DMS53 treated with DMSO at 0.1 percent for 48 hours (cell line): ENCODE measurements at regions not wholly inside any gene's neighbourhood (a gene's known extent, or its start where the extent isn't known, plus 50 kb on each side); places are given as distances from the start of the nearest gene placed in this dataset.

Experiments
- DNase-seq: peaks from one replicate; lab custom pipeline; 2025; ENCODE audit not compliant: unreplicated experiment; lab: John Stamatoyannopoulos, UW

DNA sequence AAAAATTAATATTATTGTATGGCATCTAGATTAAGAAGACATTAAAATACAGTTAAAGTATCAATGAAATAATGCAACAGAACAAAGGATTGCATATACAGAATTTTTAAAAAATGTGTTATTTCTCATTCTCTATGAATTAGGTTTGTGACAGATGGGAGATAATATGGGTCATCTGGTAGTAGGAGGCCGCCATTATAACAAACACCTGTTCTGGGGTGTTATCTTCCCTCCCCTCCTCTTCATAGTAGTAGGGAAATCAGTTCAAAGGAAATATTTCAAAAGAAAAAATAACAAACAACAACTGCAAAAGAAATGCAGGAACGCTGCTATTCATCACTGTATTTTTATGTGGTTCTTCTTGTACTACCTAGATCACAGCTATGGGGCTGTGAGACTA is 187.0 kb upstream of the ATP2B1 start:
- DNase-seq: no peak

DNA sequence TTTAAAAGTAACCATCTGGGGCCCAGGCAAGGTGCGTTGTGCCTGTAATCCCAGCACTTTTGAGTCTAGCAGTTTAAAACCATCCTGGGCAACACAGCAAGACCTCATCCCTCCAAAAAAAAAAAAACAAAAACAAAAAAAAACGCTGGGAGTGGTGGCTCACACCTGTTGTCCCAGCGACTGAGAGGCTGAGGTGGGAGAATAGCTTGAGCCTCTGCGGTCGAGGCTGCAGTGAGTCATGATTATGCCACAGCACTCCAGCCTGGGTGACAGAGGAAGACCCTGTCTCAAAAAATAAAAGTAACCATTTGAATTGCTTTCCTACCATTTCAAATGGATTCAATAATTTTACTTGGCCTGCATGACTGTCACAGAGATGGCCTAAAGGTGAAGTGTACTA is 186.5 kb upstream of the ATP2B1 start:
- no peak for DNase-seq

DNA sequence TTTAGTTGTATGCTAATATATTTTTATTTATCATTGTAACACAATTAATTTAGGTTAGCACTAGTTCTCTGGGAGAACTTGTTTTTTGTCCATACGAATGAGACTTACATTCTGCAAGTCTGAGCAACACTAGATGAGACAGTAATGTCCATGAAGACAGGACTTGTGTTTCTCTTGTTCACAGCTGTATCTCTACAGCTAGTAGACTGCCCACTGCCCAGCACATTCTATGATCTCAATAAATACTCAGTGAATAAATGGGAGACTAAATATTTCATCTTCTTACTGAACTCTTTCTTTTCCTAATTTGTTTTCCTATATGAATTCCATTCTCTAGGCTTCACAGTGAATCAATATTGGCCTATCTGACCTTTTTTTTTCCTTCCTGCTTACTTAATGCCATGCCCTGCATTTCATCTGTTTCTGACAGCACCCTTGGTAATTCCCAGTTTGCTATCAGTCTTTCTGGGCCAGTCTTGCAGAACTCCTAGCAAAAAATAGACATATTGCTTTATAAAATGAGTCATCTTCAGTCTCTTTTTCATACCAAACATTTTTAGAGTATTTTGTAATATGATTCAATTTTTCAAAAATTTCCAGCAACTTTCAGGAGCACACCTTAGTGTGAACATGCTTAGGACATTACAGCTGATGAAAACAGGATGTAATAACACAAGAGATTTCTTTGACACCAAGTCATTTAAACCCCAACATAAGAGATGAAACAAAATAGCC is 185.5 kb upstream of the ATP2B1 start:
- DNase-seq: no peak

DNA sequence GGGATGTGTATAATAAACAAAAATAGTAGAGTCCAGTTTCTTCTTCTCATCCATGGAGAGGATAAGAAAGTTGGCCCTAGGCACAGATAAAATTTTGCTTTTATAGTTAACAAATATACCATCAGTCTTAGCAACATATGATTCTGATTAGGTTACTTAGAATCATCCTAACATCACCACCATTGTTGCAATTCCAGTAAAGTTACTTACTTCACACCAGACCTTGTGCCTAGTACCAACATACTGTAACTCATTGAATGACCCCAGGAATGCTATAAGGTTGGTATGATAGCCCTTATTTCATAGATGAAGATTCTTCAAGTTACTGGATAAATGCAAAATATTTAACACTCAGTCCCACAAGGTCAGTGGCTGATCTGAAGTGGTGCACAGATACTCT is 183.8 kb upstream of the ATP2B1 start:
- no peak for DNase-seq

DNA sequence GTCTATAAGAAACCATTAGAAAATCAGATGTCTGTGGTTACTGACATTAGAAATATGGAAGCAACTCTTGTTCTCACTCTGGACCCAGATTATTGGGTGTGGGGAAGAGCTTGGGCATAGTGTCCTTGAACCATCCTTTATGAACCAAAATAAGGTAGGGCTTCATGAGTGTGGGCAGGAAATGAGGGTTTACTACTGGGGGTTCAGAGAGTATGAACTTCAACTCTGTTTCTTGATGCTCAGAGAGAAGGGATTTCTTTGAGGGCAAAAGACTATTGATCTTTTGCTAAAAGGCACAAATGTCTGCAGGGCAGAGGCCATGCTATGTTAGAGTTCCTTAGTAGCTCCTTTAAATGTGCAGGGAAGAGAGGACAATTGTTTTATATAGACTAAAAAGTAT is 183.3 kb upstream of the ATP2B1 start:
- DNase-seq: no peak

DNA sequence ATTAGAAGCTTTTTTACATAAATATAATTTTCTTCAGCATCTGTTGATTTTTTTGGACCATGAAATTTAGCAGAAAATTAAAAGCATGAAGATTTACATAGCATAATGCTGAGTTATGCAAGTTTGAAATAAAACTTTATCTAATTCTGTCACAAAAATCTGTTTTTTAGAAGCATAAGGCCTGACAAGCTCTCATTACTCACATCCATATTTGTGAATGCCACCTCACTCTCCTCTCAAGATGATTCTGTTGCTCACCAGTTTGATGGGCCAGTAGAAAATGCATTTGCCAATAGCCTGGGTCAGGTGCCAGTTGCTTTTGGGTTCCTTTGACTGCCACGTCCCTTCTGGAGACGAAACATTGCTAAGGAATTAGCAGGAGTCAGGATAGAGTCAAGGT is 181.5 kb upstream of the ATP2B1 start:
- no peak for DNase-seq

DNA sequence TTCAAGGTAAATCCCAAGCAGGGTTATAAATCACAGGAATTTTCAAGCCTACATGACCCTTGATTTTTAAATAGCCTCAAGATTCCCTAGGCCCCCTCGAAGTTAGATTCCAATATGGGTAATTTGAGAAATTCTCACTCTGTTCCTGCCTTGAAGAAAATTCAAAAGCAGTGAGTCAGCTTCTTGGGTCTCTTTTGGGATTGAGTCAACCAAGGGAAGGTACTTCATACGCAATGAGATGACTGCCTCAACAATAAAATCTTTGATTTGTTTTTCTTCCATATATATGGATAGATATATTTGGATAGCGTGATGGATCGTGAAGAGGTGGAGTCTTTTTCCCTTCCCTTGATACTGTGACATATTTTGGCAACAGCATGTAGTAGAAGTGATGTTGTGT is 180.4 kb upstream of the ATP2B1 start:
- no peak for DNase-seq

DNA sequence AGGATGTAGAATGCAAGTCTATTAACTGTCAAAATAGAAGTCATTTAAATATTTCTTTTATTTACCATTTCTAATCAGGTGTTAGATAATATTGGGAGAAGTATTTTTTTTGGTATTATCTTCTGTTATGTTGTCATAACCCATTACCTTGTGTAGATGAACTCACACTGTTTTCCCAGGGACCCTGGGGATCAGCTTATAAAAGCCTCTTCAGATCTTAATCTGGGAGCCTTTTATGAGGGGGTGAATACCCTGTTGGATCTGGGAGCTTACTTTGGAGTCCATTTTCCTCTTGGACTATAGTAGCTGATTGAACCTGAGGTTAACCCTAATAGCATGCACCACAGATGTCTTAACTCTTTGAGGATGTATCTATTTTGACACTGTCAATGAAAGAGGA is 176.3 kb upstream of the ATP2B1 start:
- DNase-seq: no peak

DNA sequence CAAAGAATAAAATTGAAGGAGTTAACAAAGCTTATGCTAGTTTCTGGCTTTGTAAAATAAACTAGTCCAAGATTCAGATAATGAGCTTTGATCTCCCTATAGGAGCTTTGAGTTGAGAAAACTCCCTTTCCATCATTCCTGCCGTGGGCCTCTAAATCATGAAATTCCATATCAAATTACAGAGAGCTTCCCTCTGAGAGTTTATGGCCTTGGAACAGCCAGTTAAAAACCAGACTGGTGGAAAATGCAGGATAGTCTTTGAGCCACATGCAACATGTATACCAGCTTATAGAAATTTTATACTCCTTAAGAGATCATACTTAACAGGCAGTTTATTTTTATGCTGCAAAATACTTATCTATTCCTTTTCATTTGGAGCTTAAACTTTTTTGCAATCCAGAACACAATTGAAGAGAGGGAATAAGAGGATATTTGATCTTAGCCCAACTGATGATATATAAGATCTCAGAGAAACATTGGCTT is 175.8 kb upstream of the ATP2B1 start:
- no peak for DNase-seq

DNA sequence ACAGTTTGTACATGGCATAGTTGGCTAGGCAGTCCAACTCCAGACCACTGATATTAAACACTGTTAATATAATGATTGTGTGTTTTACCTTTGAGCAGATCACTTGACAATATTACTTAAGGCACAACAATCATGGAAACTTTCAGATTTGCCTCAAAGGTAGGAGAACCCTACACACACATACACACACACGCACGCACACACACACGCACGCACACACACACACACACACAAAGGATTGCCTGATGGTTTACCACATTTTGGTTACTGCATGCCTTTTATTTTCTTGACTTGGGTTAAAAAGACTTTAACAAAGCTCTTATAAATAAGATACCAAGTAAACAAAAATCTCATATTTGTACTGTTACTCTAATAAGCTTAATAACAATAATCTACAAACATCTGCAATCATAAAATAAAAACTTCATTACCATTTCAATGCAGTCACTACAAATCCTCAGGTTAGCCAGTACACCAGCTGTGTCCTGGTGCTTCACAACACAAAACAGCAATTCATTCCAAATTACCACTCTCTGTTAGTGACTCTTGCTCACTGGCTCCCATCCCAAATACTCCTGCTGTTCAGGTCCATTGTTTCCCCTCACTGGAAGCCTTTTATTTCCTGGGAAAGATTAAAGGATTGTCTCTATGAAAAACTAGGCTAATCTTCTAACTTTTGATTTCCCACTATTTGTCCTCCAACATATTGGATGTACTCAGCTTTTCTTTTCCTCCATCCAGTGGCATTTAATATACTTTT is 175.2 kb upstream of the ATP2B1 start:
- DNase-seq: no peak

DNA sequence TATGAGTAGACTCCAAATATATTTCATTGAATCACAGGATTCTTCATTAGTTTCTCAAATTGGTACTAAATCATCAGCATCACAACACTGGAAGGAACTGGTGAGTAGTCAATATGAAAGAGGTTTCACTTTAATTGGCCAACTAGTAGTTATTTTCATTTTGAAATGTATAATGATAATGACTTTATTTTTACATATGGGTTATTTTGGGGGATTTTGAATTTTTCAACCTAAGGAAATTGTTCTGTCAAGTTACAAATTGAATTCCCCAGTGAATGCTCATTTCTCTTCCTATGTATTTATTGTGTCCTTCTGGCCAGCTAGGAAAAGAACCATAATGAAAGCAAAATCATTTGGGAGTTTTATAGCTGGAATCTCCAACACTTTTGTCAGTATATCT is 174.2 kb upstream of the ATP2B1 start:
- DNase-seq: no peak

DNA sequence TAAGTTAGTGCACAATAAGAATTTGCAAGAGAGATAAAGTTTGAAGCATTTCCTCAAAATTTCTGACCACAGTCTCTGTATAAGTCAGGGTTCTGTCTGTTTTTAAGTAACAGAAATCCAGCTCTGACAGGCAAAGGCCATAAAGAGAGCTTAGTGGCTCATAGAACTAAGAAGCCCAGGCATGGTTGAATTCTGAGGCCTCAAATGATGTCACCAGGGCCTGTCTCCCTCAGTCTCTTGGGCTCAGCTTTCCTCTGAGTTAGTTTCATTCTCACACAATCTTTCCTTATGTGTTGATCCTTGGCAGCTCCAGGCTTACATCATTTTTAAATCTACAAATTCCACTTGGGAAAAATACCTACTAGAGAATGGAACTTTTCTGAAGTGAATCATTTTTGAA is 173.4 kb upstream of the ATP2B1 start:
- no peak for DNase-seq

DNA sequence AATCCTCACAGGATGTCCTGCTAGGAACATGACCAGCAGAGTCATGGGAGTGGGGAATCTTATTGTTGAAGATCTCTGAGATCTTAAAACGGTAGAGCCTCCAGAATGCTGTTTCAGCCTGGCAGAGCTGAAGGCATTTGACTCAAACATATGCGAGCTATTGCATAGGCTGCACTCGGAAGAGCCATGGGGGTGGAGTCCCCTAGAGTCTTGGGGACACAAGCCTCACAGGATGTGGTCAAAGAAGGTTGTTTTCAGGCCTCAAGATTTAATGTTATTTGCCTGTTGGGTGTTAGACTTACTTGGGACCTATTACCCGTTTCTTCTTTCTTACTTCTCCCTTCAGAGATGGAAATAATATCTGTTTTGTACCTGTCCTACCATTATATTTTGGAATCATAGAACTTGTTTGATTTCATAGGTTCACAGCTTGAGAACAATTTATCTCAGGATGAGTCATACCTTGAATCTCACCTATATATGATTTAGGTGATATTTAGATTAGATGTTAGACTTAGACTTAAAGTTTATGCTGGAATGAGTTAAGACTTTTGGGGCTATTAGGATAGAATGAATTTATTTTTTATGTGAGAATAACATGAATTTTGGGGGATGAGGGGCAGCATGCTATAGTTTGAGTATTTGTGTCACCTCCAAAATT is 172.2 kb upstream of the ATP2B1 start:
- no peak for DNase-seq

DNA sequence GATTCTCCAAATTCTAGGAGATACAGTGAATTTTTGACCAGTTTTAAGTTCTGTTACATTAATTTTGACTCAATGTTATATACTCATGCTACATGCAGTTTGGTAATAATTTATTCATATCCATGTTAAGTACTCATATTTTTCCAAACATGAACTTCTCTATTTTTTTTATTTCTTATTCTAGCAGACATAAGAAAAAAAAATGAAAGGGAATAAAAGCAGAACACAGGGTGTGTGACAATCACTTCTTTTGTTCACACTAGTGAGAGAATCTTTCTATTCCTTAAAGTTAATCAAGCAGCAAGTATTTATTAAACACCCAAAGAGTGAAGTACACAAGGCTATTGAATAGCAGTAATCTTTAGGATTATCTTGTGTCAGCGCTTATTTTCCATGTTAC is 171.1 kb upstream of the ATP2B1 start:
- no peak for DNase-seq

DNA sequence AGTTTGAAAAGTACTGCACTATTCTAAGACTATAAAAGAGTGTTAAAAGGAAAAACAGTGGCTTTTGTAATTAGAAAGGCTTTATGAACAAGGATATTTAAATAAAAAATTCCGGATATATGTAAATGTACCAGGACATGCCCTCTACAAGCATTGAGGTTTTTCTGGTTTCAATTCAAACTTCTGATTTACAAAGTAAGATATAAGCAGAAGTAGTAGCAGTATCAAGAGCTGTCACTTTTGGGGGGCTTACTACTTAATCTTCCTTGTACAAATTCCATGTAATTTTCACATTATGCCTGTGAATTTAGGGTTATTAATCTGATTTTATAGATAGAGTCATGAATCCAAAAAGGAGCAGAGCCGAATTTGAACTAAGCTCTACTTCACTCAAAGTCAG is 170.3 kb upstream of the ATP2B1 start:
- no peak for DNase-seq

DNA sequence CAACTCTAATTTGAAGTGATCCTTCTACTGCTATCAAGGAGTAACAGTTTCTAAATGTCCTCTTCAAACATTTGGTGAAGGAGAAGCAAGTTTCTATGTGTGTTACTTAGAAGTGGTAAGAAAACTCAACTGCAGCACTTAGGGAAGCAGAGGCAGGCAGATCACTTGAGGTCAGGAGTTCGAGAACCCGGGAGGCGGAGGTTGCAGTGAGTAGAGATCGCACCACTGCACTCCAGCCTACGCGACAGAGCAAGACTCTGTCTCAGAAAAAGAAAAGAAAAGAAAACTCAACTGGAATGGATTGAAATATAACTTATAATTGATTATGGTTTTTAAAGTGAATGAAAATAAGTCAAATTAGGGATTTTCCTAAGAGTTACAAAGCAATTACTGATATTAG is 169.7 kb upstream of the ATP2B1 start:
- no peak for DNase-seq

DNA sequence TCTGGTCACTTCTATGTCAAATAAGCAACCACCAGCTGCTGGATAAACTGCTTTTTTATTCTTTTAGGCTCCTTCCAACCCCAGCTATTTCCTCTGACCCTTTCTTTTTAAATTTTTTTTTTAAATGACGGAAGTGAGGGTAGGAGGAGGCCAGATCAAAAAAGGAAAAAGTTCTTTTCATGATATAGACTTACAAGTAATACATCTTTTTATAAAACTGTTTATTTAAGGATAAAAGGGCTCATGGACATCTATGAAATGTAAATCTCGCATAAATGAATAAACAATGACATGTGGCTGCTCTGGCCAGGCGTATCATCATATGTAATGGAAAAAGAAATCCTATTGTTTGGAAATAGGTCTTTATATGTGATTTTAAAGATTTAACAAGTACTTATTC is 169.0 kb upstream of the ATP2B1 start:
- DNase-seq: no peak

DNA sequence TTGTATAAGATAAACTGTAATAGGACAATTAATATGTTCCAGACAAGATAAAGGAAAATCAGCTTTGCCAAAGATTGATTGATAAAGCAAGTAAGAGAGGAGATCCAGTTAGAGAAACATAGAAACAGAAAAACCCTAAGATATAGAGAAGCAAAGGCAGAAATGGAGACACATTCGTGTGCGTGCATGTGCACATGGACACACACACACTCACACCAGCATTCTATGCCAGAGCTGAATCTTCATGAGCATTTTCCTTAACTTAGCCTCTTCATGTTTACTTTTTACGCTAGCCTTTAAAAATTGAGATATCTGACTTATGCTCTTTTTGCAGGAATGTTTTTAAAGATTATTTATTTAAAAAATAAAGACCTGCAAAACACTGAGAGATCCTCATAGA is 168.5 kb upstream of the ATP2B1 start:
- DNase-seq: no peak

DNA sequence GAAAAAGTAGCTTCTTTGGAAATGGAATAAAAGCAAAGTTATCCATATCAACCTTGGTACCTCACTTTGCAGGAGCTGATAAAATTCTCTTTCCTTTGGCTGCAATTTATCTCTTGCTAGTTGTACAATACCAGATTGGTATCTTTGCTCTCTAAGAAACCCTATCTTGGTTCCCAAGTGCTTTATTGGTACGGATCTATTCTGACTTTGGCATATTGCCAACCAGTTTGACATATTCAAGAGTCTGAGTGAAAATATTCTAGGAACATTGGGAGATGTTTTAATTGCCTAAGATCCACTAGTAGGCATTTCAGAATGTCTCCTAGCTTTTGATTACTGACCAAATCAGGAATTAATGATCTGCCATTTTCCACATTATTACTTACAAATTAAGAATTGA is 167.2 kb upstream of the ATP2B1 start:
- DNase-seq: no peak

DNA sequence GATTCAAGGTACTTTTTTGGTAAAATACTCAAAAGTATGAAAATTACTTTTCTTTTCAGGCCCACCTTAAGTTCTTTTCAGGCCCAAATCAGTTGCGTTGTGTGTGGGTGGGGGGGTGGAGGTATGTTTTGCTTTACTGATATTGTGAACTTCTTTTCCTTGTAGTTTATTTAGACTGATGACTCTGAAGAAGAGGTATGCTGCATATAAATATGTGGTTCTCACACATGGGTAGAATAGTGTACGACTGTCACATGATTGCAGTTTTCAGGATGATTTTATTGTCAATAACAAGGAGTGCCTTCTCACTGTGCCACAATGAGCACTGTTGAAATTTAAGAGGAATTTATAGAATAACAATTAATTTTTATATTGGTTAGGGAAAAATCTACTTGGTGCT is 166.6 kb upstream of the ATP2B1 start:
- DNase-seq: no peak

DNA sequence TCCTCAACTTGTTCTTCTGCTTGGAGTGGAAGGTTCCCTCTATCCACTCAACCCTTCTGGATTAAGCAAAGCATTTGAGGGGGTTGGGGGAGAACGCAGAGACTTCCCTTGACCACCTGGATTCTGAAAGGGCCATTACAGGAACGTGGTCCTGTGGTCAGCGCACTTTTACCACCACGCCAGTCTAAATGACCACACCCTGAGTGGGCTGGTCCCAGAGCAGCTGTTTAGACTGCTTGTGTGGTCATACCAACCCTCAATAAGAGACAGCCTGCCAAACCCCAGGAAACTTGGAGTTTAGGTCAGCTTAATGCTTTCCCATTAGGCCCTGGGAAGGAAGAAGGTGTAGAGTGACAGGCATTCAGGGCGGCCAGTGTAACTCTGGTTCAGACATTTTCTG is 165.5 kb upstream of the ATP2B1 start:
- DNase-seq: no peak

DNA sequence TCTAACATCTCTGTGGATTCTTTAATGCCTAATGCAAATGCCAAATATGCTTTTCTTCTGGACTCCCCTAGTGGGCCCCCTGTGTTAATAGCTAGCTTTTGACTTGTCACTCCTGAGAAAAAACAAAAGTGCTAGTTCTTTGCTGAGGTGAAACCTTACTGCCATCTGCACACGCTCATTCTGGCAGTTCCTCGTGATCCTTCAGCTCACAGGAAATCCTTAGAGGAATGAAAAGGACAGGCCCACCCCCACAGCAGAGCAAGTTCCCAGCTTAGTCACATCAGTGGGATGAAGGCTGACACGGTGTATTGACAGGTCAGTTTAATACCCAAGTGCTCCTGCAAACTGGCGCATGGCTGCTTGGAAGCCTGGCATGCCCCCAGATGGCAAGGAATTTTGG is 165.1 kb upstream of the ATP2B1 start:
- DNase-seq: no peak
